Glomerular endothelial cell (primary cell): ENCODE measurements at regions not wholly inside any gene's neighbourhood (a gene's known extent, or its start where the extent isn't known, plus 50 kb on each side); places are given as distances from the start of the nearest gene placed in this dataset.

Experiments used
- DNase-seq: peaks from one replicate; pipeline ENCODE4 v3.0.0-alpha.2; 2011; ENCODE audit warnings: low read depth, low spot score; ENCODE audit errors: extremely low read depth

DNA sequence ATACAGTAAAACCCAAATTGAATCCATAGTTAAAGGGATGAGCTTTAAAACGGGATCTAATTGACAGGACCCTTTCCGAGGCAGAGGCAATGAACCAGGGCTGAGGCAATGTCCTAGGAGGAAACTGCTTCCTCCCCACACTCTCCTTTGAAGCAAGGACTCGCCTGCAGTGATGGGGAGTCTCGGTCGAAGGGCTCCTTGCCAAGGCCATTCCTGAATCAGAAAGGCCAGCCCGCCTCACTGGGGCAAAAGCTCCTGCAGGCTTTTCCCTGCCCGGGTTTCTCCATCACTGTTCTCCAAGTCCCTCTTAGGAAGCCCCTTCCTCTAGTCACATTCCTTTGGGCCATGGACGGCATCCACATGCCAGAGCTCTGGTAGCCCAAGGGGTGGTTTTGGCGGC, 132.0 kb downstream of the RBFOX3 start:
- DNase-seq, result no peak

- DNase-seq, result no peak
Measured at GRCh38 chr17:79478051-79478461, 132.8 kb downstream of the RBFOX3 start.

DNA sequence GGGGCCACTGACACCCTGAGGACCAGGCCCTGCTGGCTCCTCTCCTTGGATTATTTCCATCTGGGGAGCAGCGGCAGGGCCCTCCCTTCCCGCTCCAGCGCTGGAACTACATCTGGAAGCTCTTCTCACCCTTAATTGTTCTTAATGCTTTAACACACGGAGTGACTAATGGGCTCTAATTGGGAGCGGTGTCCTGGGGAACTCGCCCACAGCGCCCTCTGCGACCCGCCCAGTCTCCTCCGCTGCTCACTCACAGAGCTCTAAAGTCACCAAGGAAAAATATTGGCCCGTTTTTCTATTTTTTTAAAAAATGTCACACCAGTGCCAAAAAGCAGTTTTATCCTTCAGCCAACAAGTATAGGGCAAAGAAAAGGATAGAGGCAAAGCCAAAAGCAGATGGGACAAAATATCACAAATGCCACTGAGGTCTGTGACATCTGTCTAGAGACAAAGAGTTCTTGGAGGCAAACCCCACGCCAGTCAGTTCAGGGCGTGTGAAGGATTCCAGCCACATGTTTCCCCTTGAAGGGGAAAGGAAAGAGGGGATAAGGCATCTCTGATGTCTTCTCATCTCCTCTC, 134.7 kb downstream of the RBFOX3 start:
- no peak for DNase-seq

DNA sequence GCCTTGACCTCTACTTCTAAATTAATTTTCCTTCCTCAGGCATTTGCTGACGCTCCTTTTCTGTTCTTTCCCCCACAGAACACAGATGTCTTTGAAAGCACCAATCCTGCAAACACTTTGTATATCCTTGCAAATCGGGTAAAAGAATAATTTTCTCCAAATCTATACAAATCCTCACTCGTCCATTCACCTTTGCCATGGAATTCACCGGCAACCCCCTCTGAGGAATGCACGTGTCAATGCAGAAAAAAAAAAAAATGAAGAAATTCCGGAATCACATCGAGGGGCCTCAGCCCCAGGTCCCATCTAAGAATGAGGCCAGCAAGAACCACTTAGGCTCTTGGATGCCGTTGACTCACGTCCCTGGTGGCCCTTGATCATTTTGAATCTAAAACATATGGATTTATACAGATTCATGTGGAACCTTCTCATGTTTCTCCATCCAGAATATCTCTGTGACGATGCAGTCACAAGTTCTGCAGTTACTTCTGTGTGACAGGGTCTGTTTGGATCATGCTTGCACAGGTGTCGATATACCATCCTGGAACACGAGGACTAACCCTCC, 136.9 kb downstream of the RBFOX3 start:
- no peak for DNase-seq

GRCh38 chr17:79473111-79473875, 137.6 kb downstream of the RBFOX3 start:
- DNase-seq, result no peak

- DNase-seq, result no peak
Measured at GRCh38 chr17:79470754-79471153, 140.1 kb downstream of the RBFOX3 start.

DNA sequence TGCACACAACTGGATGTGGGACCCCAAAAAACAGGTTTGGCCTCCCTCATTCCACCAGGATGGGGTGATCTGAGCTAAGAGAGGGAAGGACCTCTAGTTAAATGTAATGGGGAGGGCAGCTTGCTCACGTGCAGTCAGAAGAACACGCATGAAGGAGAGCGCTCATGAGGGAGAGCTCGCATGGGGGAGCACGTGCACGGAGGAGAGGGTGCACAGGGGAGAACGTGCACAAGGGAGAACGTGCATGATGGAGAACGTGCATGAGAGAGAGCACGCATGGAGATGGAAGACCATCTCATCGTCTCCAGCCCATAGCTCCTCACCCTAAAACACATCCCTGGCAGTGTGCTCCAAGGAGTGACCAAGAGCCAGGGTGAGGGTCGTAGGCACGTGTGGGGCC, 141.2 kb downstream of the RBFOX3 start:
- no peak for DNase-seq

DNA sequence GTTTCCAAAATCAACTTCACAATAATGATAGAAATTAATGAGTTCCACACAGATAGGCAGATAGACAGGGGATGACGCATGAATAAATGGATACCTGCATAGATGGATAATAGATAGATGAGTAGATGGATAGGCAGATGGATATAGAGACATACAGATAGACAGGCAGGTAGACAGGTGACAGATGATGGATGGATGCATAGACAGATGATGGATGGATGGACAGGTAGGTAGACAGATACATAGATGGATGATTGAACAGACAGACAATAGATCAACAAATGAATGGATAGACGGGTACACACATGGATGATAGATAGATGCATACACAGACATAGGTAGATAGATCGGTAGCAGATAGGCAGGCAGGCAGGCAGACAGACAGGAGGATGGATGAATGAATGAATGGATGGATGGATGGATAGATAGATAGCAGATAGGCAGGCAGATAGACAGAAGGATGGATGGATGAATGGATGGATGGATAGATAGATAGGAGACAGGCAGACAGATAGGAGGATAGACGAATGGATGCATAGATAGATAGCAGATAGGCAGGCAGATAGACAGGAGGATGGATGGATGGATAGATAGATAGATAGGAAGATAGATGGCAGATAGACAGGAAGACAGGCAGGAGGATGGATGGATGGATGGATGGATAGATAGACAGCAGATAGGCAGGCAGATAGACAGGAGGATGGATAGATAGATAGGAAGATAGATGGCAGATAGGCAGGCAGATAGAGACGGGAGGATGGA, 142.5 kb downstream of the RBFOX3 start:
- no peak for DNase-seq

DNA sequence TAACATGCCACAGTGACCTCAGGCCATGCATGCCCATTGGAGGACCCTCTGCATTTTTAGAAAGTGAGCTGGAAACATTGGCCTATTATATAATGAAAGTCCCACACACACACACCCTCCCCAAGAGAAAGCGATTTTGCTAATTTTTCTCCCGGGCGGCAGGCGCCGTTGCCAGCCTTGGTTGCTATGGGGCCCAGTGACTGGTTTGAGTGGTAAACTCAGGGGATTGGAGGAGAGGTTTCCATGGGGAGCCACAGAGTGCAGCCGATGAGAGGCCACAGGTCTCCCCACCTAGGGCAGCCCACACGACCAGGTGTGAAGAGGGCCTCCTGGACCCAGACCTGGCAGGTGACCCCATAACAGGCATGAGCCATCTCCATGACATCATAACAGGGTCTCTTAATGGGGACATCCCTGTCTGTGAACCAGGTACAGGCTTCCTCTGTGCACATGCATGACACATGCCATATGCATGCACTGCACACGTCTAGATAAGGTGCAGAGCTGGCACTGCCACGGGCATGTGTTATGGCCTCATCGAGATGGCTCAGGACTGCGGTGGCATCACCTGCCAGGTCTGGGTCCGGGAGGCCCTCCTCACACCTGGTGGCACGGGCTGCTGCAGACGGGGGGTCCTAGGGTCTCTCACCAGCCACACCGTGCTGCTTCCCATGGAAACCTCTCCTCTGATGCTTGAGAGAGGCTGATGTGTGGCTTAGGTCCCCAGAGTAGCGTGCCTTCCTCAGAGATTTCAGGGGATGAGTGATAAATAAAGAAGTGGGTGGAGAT, 144.1 kb downstream of the RBFOX3 start:
- DNase-seq, result no peak

GRCh38 chr17:79465681-79466025, 145.2 kb downstream of the RBFOX3 start:
- DNase-seq, result no peak

DNA sequence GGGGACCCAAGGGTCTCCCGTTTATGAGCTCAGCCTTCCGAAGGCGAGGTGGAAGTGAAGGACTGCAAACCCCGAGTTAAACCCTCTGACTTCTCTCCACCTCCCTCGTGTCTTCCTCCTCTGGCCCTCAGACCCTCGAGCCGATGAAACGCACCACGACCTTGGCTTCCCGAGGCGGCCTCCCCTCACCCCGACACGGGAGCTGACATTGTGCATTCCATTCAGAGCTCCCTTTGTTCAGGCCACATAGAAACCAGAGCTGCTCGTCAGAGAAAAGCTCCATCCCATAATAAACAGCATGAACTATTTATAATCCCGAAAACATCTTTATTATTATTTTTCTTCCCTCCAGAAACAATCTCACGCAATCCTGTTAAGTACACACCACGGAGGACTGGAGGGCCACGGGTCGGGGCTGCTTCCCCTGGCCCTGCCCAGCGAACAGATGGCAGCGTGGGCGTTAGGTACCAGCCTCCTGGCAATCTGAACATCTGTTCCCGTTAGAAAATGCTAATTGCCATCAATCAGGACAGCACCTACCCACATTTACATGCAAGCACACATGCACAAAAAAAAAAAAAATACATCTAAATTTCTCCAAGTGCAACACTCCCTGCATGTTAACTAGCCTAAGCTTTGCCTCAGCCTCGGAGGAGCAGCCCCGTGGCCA, 145.7 kb downstream of the RBFOX3 start:
- DNase-seq, result no peak

DNA sequence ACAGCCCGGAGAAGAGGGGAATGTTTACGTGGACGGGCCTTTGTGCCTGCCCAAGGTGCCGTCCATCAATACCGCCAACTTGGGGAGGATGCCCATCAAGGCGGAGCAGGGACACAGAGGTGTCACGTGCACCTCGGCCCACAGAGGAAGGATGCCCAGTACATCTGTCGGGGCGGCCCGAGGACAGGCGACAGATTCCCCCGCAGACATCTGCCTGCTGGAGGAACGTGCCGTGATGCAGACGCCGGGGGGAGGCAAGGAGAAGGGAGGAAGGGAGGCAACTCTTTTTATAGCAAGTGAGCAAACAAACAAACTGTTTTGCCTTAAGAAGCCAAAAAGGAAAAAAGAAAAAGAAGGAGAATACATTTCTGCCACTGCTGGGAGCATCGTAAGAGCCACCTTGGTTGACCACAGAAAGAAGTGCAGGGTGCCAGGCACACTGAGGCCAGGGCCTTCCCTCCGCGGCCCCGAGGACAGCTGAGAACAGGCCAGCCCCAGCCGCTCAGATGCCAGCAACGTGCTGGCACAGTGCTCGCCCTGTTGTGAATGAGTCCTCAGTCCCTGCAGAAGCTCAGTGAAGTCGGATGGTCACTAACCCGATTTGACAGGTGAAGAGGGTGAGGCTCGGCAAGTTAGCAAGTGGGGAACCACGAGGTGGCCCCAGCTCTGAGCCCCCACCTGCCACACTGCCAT, 146.4 kb downstream of the RBFOX3 start:
- no peak for DNase-seq

- no peak for DNase-seq
Measured at GRCh38 chr17:79463421-79464317, 147.2 kb downstream of the RBFOX3 start.

GRCh38 chr17:79461041-79461440, 149.8 kb downstream of the RBFOX3 start:
- DNase-seq, result no peak

DNA sequence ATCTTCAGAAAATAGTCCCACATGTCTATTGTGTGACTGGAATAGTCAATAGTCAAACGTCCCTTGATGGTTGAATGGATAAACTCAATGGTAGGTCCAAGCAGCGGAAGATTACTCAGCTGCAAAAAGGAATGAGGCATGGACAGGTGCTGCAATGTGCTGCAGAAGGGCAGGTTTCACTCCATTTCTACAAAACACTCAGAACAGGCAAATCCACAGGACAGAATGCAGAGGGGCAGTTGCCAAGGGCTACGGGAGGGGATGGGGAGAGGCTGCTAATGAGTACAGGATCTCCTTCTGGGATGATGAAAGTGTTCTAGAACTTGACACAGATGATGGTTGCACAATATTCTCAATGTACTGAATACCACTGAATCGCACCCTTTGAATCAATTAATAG, 151.0 kb downstream of the RBFOX3 start:
- DNase-seq, result no peak

GRCh38 chr17:79459003-79459655, 151.7 kb downstream of the RBFOX3 start:
- no peak for DNase-seq

DNA sequence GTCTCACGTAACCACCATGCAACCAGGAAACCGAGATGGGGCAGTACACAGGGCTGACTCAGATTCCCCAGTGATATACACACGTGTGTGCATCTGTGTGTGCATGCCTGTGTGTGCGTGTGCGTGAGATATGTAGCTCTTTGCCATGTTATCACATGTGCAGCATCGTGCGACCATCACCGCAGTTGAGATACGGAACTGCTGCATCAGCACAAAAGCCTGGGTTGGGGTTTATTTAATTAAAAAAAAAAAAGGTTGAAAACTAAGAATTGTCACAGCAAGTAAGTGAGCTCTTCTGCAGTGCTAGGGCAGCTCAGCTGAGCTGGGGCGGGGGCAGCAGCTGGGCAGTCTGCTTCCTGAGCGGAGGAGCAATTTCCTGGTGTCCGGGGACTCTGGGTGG, 152.5 kb downstream of the RBFOX3 start:
- no peak for DNase-seq

DNA sequence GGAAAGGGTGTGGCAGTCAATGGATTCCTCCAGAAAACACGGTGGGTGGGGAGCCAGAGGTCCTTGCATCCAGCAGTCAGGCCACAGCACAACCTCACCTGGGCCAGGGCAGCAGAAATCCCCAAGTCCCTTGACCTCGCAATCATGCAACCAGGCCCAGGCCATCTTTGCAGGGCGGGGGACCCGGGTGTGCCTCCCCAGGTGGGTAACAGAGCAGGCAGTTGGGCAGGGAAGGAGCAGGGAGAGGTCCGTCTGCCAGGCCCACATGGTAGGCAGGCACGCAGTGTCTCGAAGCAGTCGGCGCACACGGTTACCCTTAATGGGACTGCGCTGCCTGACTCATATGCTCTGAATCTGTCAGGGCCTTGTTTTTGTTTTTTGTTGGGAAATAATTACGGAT, 153.0 kb downstream of the RBFOX3 start:
- no peak for DNase-seq
